B cell (primary cell): ENCODE measurements at regions not wholly inside any gene's neighbourhood (a gene's known extent, or its start where the extent isn't known, plus 50 kb on each side); places are given as distances from the start of the nearest gene placed in this dataset.

Source experiments
- ATAC-seq: fragments of 200-7000 bp; cut with Tn5 transposase; one replicate; pipeline ENCODE4 v1.10.0; 2021; ENCODE audit warnings: low read depth, mild to moderate bottlenecking, moderate number of reproducible peaks, moderate library complexity
- CTCF ChIA-PET: fragments of 350-600 bp; sonication (Branson Sonifier 250); formaldehyde crosslinking; loops from one replicate; lab custom pipeline; 2021; ENCODE audit warnings: antibody characterized with exemption, inconsistent platforms; lab: Charles Lee
- POLR2A ChIA-PET: fragments of 350-600 bp; sonication (Branson Sonifier 250); formaldehyde crosslinking; loops from one replicate; lab custom pipeline; 2021; ENCODE audit warnings: antibody characterized with exemption; lab: Charles Lee
- DNase-seq: peaks from one replicate; pipeline ENCODE4 v3.0.0; 2013
- H2AFZ ChIP-seq: 2 replicates; pipeline ENCODE4 v1.6.1; 2012; ENCODE audit warnings: mild to moderate bottlenecking, low read depth, low read length; ENCODE audit not compliant: insufficient read depth, poor library complexity, severe bottlenecking
- H3K27ac ChIP-seq, 2 donors: 1 replicate in 1 of 2; 2 replicates in 1 of 2; pipeline ENCODE4 v1.5.1; 2012 to 2013; ENCODE audit warnings: low read length in 2 of 2, mild to moderate bottlenecking in 2 of 2, moderate library complexity in 1 of 2
- H3K27me3 ChIP-seq, 4 experiments: fragments of 200-600 bp in 1 of 4; sonication (generic) in 1 of 4; replicated peaks in 1 of 4; 1 replicate in 2 of 4; 2 replicates in 2 of 4; pipeline versions ENCODE4 v1.6.1 to v1.7.0; 2013 to 2016; ENCODE audit warnings: low read length in 3 of 4, mild to moderate bottlenecking in 2 of 4, mixed read lengths in 1 of 4, moderate library complexity in 1 of 4; ENCODE audit not compliant: insufficient read depth in 4 of 4, control insufficient read depth in 3 of 4; ENCODE audit errors: control extremely low read depth in 1 of 4
- H3K36me3 ChIP-seq, 2 experiments: replicated peaks in 1 of 2; 1 replicate in 1 of 2; 2 replicates in 1 of 2; pipeline versions ENCODE4 v1.6.1 to v1.7.1; 2013; ENCODE audit warnings: low read length in 1 of 2; ENCODE audit not compliant: insufficient read depth in 2 of 2, control insufficient read depth in 1 of 2; ENCODE audit errors: control extremely low read depth in 1 of 2, extremely low read depth in 1 of 2
- H3K4me1 ChIP-seq, 2 donors: fragments of 200-600 bp in 1 of 2; sonication (generic) in 1 of 2; 1 replicate in 1 of 2; 2 replicates in 1 of 2; pipeline versions ENCODE4 v1.5.1 to v1.6.1; 2013 to 2017; ENCODE audit warnings: low read length in 2 of 2; ENCODE audit not compliant: control insufficient read depth in 2 of 2, insufficient read depth in 2 of 2
- H3K4me2 ChIP-seq: replicated peaks from 2 replicates; pipeline ENCODE3; 2012; ENCODE audit warnings: mild to moderate bottlenecking, low read depth, low read length; ENCODE audit not compliant: poor library complexity, severe bottlenecking
- H3K4me3 ChIP-seq, 5 experiments: fragments of 200-600 bp in 1 of 5; sonication (generic) in 1 of 5; 1 replicate in 3 of 5; 2 replicates in 2 of 5; pipeline versions ENCODE4 v1.5.1 to v1.7.0; 2011 to 2016; ENCODE audit warnings: low read length in 4 of 5, mild to moderate bottlenecking in 4 of 5, low read depth in 2 of 5, control low read depth in 1 of 5, moderate library complexity in 1 of 5; ENCODE audit not compliant: insufficient read depth in 1 of 5; ENCODE audit errors: control extremely low read depth in 1 of 5, extremely low read depth in 1 of 5
- H3K79me2 ChIP-seq: fragments of 200-600 bp; sonication (generic); one replicate; pipeline ENCODE4 v1.6.0; 2016; ENCODE audit warnings: low read length; ENCODE audit not compliant: control insufficient read depth, insufficient read depth
- H3K9ac ChIP-seq: fragments of 200-600 bp; sonication (generic); 2 replicates; pipeline ENCODE4 v1.6.1; 2017; ENCODE audit warnings: mild to moderate bottlenecking, low read length, moderate library complexity
- H3K9me3 ChIP-seq, 3 donors: one replicate each; pipeline versions ENCODE4 v1.6.1 to v1.7.1; 2013; ENCODE audit warnings: low read length in 2 of 3; ENCODE audit not compliant: control insufficient read depth in 2 of 3, insufficient read depth in 1 of 3; ENCODE audit errors: control extremely low read depth in 1 of 3
- H4K20me1 ChIP-seq: 2 replicates; pipeline ENCODE4 v1.6.0; 2012; ENCODE audit warnings: mild to moderate bottlenecking, low read length; ENCODE audit not compliant: insufficient read depth, control insufficient read depth, poor library complexity, severe bottlenecking
- H3K27ac Mint-ChIP-seq: one replicate; pipeline ENCODE4 v1.8.0; 2021; ENCODE audit warnings: mixed read lengths
- H3K27me3 Mint-ChIP-seq: one replicate; pipeline ENCODE4 v1.8.0; 2021; ENCODE audit warnings: mixed read lengths
- H3K4me1 Mint-ChIP-seq: one replicate; pipeline ENCODE4 v1.8.0; 2021; ENCODE audit warnings: mixed read lengths
- H3K4me3 Mint-ChIP-seq: one replicate; pipeline ENCODE4 v1.8.0; 2021; ENCODE audit warnings: mixed read lengths
- H3K9me3 Mint-ChIP-seq: one replicate; pipeline ENCODE4 v1.8.0; 2022; ENCODE audit warnings: mixed read lengths; ENCODE audit not compliant: insufficient read depth
- EZH2 ChIP-seq: IDR thresholded peaks from 2 replicates; pipeline ENCODE4 v1.6.1; 2012; ENCODE audit warnings: borderline replicate concordance, low read depth, mild to moderate bottlenecking, moderate library complexity, low read length; ENCODE audit not compliant: insufficient read depth, poor library complexity, severe bottlenecking
- WGBS: methylation state at CpG from one replicate; pipeline ENCODE4 v1.1.5; 2013; ENCODE audit warnings: missing lambda C conversion rate; ENCODE audit not compliant: insufficient coverage; 5-methylcytosine and 5-hydroxymethylcytosine counted together
- intact Hi-C: fragments of 100-400 bp; cut with micrococcal nuclease; formaldehyde crosslinking; loops from one replicate; pipeline ENCODE4 v1.10.0; 2022
- TF ChIP-seq, protein P1 (sequence below): fragments of 200-600 bp; IDR thresholded peaks from one replicate; pipeline ENCODE4 v1.8.0; 2022; ENCODE audit warnings: antibody characterized with exemption, mild to moderate bottlenecking

DNA sequence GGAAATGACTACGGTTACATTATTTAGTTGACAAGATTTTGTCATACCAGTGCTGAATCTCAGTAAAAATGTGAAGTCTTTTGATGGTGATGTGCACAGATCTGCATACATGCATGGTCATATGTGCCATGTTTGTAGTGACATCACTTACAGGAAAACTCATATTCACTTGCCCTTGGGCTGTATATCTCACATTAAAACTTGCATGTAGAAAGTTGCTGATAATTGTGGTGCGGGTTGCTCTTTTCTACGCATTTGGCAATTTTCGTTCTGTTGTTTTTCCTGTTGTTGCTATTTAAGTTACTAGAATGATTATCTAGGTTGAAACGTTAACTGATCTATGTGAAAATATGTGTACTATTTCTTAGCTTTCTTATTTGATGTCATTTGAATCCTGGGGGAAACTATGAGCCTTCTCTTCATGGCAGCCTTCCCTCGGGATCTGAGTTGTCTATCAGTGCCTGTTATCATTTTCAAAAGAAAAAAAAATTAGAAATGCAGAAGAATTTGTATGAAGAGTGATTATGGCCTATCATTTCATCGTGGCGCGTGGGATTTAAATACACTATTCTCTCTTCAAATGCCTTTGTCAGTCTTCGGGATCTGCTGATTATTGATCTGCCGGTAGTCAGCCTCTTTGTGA is 296.6 kb downstream of the TMX3 start:
- H3K4me3 ChIP-seq = no peak overlapping the region
- no peaks in the 10 kb centered on the region for H3K4me1 ChIP-seq
- no peak overlapping the region for H3K27ac ChIP-seq
- Mint-ChIP-seq H3K27me3 (no peaks in the 10 kb centered on the region), H3K4me3 (no peak overlapping the region), H3K27ac (no peak overlapping the region), H3K4me1 (no peaks in the 10 kb centered on the region), H3K9me3 (no peaks in the 10 kb centered on the region)
- POLR2A ChIA-PET = no interaction called here
- intact Hi-C loops = no loop called here
- CTCF ChIA-PET = no interaction called here
- 85% methylated on average over 4 of the region's 11 CpGs for WGBS
- no peak overlapping the region for H2AFZ ChIP-seq
- TF ChIP-seq EZH2 = no peak
- TF ChIP-seq, protein P1, sequence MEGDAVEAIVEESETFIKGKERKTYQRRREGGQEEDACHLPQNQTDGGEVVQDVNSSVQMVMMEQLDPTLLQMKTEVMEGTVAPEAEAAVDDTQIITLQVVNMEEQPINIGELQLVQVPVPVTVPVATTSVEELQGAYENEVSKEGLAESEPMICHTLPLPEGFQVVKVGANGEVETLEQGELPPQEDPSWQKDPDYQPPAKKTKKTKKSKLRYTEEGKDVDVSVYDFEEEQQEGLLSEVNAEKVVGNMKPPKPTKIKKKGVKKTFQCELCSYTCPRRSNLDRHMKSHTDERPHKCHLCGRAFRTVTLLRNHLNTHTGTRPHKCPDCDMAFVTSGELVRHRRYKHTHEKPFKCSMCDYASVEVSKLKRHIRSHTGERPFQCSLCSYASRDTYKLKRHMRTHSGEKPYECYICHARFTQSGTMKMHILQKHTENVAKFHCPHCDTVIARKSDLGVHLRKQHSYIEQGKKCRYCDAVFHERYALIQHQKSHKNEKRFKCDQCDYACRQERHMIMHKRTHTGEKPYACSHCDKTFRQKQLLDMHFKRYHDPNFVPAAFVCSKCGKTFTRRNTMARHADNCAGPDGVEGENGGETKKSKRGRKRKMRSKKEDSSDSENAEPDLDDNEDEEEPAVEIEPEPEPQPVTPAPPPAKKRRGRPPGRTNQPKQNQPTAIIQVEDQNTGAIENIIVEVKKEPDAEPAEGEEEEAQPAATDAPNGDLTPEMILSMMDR = no peak
- H3K27me3 ChIP-seq = no peaks in the 10 kb centered on the region
- no peaks in the 10 kb centered on the region for H3K79me2 ChIP-seq
- no peaks in the 10 kb centered on the region for H3K36me3 ChIP-seq
- no peaks in the 10 kb centered on the region for H4K20me1 ChIP-seq
- H3K9ac ChIP-seq = no peak overlapping the region
- ATAC-seq (no peak), DNase-seq (no peak)
- no peak overlapping the region for H3K4me2 ChIP-seq
- no peaks in the 10 kb centered on the region for H3K9me3 ChIP-seq

DNA sequence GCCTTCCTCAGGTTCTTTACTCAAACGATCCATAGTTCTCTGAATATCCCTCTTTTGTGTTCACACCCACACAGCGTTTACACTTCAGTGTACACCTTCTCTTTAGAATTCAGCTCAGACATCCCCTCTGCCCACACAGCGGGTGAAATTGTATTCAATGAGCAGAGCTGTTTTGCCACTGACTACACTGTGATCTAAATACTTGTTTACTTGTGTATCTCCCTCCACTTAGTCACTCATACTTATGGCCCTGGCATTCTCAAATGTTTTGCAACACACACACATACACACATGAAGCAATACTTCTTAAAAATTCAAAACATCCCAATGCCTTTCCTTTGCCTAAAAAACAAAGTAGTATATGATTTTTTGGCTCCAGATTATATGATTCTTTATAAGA is 297.1 kb downstream of the TMX3 start:
- ChIA-PET POLR2A (no interaction called here), CTCF (no interaction called here)
- Histone ChIP-seq H3K4me1 (no peaks in the 10 kb centered on the region), H3K4me2 (no peak overlapping the region), H3K79me2 (no peaks in the 10 kb centered on the region), H2AFZ (no peak overlapping the region), H3K9ac (no peak overlapping the region), H4K20me1 (no peaks in the 10 kb centered on the region), H3K27ac (no peak overlapping the region), H3K27me3 (no peaks in the 10 kb centered on the region), H3K36me3 (no peaks in the 10 kb centered on the region), H3K9me3 (no peaks in the 10 kb centered on the region), H3K4me3 (no peak overlapping the region)
- H3K4me1 Mint-ChIP-seq = no peaks in the 10 kb centered on the region
- H3K9me3 Mint-ChIP-seq = no peaks in the 10 kb centered on the region
- H3K4me3 Mint-ChIP-seq = no peak overlapping the region
- ATAC-seq (no peak), DNase-seq (no peak)
- intact Hi-C loops = no loop called here
- TF ChIP-seq, protein P1 = no peak
- TF ChIP-seq EZH2 = no peak
- WGBS = 83% methylated on average over 2 of the region's 3 CpGs
- H3K27me3 Mint-ChIP-seq = no peaks in the 10 kb centered on the region
- H3K27ac Mint-ChIP-seq = no peak overlapping the region
